ENCODE measurements at regions not wholly inside any gene's neighbourhood (a gene's known extent, or its start where the extent isn't known, plus 50 kb on each side); places are given as distances from the start of the nearest gene placed in this dataset.
A peak's percentile ranks its signal among the peaks of the same experiment; 100 is the strongest.
"Not testable (repeated sequence)": the region's sequence is repeated elsewhere in the genome, so short reads cannot be mapped to it uniquely, and the experiment has no call there.

DNA sequence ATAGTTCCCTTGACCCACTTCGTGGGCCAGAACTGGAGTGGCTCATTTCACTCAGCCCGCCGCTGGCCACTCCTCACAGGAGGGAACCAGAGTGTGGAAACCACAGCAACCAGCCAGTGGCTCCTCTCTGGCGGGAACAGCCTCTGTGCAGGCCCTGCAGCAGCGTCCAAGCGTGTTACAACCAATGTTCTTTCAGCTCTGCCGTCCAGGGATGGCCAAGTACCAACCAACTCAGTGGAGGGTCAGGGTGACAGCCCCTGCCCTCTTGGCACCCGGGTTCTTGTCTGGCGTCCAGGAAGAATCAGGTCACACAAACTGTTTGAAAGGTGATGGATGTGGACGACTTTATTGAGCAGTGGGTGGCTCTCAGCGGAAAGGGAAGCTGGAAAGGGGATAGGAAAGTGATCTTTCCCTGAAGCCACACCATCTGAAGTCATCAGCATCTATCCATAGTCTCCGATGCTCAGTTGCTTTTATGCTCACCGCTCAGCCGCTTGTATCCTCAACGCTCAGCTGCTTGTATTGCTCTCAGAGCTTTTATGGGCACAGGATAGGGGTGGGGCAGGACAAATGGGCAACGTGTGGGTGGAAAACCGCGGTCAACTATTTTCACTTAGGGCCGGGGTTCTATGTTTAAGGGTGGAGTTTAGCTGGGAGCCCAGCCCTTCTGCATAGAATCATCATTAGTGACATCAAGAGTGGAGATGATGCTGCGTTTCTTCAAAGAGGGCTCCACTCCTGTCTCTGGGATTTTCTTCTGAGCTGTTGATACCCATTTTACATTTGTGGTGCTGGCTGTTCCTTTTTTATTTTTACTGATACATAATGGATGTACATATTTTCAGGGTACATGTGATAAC, 250.2 kb downstream of the RRAGC start:
- no peak for DNase-seq (ENCODE audit: low read depth)

DNA sequence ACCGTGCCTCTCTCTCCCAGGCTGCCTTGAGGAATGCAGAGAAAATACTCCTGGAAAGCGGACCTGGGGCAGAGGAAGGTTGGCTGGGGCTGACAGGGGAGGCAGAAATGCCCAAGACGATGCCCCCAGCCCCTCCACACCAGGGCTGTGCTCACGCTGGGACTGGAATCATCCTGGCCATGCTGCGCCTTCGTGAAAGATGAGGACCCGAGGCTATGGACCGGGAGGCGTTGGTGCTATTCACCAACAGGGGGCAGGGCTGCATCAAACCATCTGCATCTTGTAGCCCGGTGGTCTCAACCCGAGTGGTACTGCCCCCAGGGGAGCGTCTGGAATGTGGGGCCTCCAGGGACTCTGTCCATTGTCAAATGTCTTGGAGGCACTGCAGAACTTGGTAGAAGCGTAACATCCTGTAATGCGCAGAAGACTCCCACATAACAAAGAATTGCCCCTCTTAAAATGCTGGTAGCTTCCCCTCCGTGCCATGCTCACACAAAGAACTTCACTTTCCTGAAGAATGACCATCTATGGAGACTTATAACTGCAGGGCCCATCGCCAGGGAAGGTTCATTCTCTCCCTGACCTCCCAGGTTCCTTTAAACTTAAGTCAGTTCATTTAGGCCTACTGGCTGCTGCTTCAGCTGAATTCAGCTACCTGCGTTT, 251.2 kb downstream of the RRAGC start:
- DNase-seq (ENCODE audit: low read depth), result no peak

DNA sequence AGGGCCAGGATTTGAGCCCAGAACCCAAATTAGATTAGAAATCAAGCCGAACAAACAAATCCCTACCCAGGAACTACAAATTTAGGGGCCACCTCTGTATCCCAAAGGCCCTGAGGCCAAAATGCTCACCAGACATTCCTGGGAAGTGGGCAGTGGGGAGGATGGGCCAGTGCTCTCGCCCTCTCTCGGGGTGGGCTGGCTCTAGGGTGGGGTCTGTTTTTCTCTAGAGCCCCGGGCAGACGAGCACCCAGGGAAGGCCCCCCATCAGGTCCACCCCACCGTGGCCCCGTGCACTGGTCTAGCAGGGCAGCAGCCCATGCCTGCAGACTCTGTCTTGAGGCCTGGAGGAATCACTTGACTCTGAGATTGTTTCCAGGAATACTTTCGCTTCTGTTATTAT, 252.0 kb downstream of the RRAGC start:
- no peak for DNase-seq (ENCODE audit: low read depth)

DNA sequence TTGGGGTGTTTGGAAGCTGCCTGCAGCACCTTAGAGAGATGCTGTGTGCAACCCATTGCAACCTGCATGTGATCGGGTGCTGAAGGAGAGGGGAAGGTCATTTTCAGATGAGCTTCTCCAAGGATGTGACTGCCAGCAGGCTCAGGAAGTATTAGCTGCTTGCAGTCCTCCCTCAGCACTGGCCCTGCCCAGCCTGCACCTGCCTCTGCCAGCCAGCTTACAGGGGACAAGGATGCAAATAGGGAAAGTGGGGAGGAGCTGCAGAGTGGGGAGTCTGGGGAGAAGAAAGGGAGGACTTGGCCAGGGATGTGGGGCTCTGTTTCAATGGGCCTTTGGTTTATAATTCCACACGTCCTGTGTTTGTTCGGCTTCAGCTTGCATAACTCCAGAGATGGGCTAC, 254.5 kb downstream of the RRAGC start:
- DNase-seq (ENCODE audit: low read depth), result no peak

DNA sequence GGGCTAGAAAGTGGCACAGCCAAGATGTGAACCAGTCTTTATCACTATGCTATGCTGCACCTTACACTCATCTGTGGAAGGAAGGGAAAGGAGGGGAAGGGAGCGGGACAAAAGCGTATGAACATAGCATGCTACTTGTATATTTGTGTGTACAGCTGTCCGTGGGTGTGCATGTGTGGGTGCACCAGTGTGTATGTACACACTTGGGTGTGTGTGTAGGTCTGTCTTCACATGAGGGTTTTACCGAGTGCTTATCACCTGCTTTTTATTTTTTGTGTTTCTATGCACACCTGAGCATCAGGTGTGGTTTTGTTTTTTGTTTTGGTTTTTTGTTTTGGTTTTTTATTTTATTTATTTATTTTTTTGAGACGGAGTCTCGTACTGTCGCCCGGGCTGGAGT, 255.7 kb downstream of the RRAGC start:
- no peak for DNase-seq (ENCODE audit: low read depth)

DNA sequence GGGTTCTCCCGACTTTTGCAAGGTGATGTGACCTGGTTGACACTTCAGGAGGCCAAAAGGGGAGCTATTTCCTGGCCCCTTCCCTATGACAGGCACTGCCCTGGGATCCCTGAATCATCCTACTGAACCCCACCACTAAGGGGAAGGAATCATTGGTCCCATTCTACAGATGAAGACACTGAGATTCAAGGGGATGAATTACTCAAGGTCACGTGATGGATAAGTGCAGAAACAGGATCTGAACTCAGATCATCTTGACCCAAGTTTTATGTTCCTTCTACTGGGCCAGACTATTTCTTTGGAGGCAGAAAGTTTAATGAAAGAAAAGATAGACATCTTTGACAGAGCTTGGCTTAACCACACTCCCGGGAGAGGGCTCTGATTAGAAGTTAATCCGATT, 258.7 kb downstream of the RRAGC start:
- DNase-seq (ENCODE audit: low read depth), result no peak

DNA sequence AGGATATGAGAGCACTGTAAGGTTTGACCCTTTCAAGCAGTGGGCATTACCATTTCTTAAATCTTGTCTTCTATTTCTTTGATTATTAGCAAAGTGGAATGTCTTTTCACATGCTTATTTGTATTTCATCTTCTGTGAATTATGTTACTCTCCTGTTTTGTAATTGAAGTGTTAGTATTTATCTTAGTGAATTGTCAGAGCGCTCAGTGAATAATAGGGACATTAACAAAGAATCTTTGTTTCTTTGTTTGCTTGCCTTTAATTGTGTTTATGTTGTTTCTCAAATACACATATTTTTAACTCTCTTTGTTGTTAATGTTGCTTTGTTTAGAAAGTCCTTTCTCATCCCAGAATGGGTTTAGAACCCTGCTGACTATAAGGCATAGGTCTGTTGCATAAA, 259.3 kb downstream of the RRAGC start:
- no peak for DNase-seq (ENCODE audit: low read depth)

DNA sequence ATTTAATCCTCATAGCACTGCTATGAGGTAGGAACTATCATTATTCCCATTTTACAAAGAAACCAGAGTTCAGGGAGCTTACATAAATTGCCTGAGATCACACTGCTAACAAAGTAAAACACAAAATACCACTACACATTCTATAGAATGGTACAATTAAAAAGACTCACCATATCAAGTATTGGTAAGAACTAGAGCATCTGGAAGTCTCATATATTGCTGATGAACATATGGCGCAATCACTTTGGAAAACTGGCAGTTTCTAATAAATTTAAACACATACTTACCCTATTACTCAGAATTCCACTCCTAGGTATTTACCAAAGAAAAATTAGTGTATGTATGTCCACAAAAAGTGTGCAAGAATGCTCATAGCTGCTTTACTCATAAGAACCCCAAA, 261.5 kb downstream of the RRAGC start:
- DNase-seq (ENCODE audit: low read depth), result no peak

DNA sequence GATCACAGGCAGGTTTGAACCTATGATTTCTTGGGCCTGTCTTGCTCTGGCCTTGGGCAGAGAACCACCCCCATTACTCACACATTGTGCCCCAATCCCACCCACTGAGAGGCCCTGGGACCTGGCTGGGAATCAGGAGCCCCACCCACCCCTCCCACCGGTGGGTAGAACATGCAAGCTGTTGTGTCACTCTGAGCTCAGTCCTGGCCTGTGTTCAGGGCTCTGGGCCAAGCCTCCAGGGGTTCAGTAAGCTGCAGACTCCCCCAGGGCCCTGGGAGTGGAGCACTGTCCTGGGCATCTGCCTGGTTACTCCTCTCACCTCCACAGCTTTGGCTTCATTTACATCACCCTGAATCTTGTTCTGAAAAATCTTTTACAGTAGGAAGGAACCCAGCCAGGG, 270.5 kb downstream of the RRAGC start:
- DNase-seq (ENCODE audit: low read depth), result no peak

DNA sequence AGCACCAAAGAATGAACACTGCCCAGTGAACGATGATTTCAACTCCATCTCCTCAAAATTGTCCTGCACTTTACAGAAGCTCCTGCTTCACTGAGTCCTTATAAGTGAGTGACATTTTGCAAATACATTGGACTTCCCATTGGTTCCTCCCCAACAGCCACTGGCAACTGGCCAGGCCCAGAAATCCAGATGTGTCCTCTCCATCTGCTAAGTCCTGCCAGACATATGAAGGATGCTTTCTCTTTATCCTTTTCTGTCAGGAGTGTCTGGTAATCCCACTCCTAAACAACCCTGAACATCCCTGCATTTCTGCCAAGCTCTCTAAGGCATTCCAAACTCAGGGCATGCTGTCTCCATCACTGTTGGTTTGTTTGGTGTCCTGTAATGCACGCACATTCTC, 271.8 kb downstream of the RRAGC start:
- no peak for DNase-seq (ENCODE audit: low read depth)

DNA sequence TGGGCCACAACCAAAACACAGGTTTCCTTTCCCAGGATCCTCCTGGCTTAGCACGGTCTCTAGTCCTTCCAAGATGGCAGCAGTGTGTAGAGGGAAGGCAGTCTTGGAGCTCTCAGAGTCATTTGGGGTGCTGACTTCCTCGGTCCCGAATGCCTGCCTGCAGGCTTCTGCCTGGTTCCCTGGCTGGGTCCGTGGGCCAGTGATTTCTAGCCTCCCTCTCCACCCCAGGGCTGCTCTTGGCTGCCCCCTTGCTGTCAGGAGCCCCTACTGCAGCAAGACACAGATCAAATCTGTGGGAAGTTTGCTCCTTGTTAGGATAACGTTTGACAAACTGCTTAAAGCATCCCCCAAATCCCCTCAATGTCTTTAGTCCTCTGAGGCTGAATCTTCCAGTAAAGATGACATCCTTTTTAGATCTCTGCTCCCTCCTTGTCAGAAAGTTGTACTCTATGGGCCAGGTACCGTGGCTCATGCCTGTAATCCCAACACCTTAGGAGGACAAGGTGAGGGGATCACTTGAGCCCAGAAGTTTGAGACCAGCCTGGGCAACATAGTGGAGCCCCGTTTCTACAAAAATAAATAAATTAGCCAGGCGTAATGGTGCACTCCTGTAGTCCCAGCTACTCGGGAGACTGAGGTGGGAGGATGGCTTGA, 272.5 kb downstream of the RRAGC start:
- peak; percentile 26 for DNase-seq (ENCODE audit: low read depth)

DNA sequence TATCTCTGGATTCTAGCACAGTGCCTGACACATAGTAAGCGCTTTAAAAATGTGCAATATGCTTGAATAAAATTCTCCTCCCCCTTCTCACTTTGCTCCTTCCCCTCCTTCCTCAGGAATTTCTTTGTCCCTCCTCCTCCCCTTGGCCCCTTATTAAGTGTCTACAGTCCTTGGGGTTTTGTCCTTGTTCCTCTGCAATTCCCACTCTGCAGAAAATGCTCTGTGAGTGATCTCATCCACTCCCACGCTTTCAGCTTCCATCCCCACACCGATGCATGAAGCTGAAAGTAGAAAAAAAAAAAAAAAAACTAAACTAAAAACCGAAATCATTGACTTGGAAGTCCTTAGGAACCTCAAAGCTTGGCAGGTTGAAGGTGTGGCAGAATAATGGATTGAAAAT, 273.6 kb downstream of the RRAGC start:
- no peak for DNase-seq (ENCODE audit: low read depth)

DNA sequence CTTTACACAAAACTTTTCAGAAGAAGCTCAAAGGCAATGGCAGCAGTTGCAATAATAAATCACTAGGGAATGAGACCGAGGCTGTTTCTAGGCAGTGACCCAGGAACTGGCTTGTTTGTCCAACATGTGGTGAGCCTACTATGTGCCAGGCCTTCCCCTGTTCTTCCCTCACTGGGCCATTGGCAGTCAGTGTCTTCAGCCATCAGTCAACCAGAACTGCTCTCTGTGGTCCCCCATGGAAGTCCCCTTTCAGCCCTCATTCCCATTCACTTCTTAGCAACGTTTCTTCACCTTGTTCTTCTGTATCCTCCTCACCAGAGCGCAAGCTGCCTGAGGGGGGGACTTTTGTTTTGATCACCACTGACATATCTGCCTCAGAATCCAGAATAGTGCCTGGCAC, 274.1 kb downstream of the RRAGC start:
- DNase-seq (ENCODE audit: low read depth), result no peak

DNA sequence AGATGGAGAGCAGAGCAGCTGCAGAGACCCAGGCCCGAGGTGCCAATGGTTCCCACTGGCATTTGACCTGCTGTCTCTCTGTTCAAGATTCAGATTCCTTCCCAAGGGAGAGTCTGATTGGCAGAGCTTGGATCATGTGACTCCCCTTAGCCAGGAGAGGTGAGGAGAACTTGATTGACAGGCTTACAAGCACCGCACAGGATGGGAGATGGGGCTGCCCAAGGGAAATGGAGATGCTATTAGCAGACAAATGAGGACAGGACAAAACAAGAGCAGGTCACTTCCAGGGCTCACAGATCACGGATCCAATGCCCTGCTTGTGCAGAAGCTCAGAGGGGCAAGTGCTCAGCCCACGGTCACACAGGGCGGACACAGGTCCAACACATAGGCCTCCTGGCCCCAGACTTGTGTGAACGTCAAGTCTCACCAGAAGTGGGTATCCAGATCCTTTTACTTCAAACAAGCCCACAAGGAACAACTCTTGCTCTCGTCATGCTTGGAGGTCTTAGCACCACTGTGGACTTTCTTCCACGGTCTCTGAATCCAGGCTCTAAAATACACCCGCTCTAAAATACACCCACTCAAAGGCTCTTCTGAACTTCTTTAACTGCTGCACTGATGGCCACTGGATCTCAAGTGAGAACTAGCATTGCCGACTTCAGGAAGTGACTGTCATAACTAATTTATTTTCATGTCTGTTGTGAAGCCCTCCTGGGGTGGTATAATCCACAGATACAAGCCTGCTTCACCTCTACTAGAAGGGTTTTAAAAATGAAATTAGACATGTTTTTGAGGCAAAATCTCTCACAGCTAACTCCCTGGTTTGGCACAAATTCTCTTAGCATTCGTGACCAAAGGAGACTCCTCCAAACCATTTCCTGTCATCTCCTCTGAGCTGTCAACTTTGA, 274.9 kb downstream of the RRAGC start:
- no peak for DNase-seq (ENCODE audit: low read depth)

DNA sequence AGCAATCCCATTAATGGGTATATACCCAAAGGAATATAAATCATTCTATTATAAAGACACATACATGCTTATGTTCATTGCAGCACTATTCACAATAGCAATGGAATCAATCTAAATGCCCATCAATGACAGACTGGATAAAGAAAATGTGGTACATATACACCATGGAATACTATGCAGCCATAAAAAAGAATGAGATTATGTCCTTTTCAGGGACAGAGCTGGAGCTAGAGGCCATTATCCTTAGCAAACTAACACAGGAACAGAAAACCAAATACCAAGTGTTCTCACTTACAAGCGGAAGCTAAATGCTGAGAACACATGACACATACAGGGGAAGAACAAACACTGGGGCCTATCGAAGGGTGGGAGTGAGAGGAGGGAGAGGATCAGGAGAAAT, 276.3 kb downstream of the RRAGC start:
- DNase-seq (ENCODE audit: low read depth), result not testable (repeated sequence)

DNA sequence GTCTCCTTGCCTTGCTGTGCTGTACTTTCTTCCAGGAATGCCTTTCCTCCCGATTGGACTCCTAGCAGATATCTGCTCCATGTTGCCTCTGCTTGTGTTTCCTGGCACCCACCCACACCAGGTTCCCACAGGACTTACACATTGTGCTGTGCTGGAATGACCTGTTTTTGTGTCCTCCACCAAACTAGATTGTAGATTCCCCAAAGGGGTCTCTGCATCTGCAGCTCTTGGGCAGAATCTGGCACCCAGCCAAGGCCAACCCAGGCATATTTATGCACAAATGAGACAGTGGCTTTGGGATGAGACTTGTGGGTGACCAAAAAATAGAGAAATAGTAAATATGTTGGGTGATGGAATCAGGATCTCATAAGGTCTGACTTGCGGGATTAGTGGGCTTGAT, 278.2 kb downstream of the RRAGC start:
- no peak for DNase-seq (ENCODE audit: low read depth)

DNA sequence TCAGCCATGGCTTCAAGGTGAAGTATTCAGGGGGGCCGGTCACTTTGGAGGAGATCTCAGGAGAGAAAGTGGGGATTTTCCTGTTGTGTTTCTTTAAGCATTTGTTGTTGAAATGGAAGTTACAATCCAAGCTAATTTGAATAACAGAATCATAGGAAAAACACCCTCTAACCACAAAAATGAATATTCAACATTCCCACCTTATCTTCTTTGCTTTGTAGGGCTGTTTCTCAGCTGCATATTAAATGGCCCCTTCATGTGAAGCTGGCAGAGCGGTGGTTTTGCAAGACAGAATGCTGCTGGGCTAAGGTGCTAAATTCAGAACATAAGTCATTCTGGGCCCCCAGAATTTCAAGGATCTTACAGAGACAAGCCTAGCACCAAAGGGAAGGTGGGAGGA, 279.0 kb downstream of the RRAGC start:
- no peak for DNase-seq (ENCODE audit: low read depth)

DNA sequence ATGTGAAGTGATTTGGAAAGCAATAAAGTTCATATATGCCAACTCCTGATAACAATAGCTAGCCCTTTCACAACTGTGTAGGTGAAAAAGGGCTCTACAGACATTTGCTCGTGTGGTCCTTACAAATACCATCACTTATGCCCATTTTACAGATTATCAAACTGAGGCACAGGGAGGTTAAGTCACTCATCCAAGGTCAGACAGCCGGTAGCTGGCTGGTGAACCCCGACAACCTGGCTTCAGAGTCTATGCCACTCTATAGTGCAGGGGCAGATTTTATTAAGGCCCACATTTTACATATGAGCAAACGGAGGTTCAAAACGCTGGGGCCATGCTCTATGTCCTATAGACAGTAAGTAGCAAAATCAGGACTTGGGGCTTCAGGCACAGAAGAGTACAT, 280.5 kb downstream of the RRAGC start:
- no peak for DNase-seq (ENCODE audit: low read depth)

DNA sequence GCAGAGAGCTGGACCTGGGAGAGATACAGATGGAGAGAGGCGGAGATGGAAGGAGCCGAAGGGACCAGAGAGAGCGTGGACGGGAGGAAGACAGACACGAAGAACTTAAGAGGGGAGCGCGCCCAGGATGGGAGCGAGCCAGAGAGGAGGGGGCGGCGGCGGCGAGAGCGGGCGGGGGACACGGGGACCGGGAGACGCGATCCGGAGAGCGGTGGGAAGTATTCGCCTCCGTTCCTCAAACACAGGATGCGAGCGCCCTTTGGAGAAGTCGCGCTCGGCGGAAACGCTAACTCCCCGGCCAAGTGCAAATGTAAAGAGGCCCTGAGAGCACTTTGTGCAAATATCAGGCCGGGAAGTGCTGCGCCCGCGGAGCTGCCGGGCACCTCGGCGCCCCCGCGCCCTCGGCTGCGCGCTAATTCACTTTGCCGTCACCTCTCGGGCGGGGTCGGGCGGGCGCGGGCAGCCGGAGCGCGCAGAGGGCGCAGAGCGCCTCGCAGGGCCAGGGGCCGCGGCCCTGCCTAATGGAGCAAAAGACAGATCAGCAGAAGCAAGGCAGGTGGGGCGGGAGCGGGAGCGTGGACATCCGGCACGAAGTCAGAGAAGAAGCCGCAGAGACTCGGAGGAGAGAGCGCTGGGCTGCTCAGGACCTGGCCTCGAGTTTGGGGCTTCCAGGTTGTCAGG, 281.2 kb downstream of the RRAGC start:
- no peak for DNase-seq (ENCODE audit: low read depth)

DNA sequence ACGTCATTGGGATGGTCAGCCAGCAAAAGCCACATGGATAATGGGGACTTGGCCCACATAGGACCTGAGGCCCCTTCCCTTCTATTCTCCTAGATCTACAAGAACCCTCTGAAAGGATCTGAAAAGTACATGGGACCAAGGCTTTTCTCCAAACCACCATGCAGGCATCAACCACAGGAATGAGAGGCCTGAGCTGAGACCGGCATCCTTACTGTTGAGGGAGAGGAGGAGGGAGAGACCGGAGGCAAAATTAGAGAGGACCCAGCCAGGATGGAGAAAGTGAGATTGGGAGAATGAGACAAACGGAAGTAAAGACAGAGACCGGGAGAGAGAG, 281.7 kb downstream of the RRAGC start:
- DNase-seq (ENCODE audit: low read depth), result no peak

DNA sequence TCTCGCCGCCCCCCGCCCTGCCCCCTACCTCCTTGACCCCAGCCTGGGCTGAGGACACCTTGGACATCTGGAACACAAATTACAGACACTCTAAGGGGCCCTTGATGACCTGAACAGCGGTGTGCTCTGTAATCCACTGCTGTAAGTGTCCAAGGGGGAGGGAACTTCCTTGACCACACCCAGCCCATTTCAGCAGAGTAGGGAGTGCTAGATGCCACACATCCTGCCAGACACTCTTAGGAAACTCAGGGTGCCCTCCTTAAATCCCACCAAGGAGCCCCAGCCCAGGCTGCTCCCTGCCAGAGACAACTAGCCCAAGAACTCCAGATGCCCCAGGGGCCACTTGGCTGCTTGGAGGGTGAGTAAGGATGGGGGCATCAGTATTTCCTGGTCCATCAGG, 282.2 kb downstream of the RRAGC start:
- no peak for DNase-seq (ENCODE audit: low read depth)

DNA sequence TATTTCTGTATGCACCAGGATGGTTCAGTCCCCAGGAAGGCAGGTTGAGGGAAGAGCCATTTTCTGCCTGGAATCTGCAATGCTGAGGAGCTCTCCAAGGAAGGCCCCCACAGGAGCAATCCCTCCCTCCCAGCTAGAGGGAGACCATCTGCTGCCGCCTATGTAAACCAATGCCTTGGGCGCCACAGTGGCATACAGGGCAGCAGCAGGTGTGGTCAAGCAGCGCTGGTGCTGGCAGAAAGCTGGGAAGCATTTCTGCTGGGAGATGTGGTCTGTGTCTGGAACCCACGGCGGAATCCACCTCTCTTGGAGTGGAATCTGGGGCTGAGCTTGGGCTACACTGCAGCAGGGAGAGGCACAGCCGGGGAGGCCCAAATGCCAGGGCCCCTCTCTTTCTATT, 283.3 kb downstream of the RRAGC start:
- no peak for DNase-seq (ENCODE audit: low read depth)
